ENCODE measurements at regions not wholly inside any gene's neighbourhood (a gene's known extent, or its start where the extent isn't known, plus 50 kb on each side); places are given as distances from the start of the nearest gene placed in this dataset.
A peak's percentile ranks its signal among the peaks of the same experiment; 100 is the strongest.

- no peak for DNase-seq
Observed at GRCh38 chr16:6250511-6250910, 1082.1 kb upstream of the RBFOX1 start.

GRCh38 chr16:6249863-6250262 is 1082.8 kb upstream of the RBFOX1 start:
- no peak for DNase-seq

GRCh38 chr16:6248199-6248598 is 1084.4 kb upstream of the RBFOX1 start:
- DNase-seq, result no peak

GRCh38 chr16:6247775-6248174 is 1084.9 kb upstream of the RBFOX1 start:
- DNase-seq, result no peak

- DNase-seq, result no peak
Observed at GRCh38 chr16:6247150-6247549, 1085.5 kb upstream of the RBFOX1 start.

- no peak for DNase-seq
Observed at GRCh38 chr16:6246266-6246665, 1086.4 kb upstream of the RBFOX1 start.

- DNase-seq, result no peak
Observed at GRCh38 chr16:6232056-6232455, 1100.6 kb upstream of the RBFOX1 start.

- DNase-seq, result no peak
Observed at GRCh38 chr16:6231398-6231797, 1101.2 kb upstream of the RBFOX1 start.

- DNase-seq, result peak; percentile 54
Observed at GRCh38 chr16:6229186-6229585, 1103.5 kb upstream of the RBFOX1 start.

GRCh38 chr16:6218855-6219254 is 1113.8 kb upstream of the RBFOX1 start:
- no peak for DNase-seq

- no peak for DNase-seq
Observed at GRCh38 chr16:6216836-6217235, 1115.8 kb upstream of the RBFOX1 start.

GRCh38 chr16:6211644-6212043 is 1114.0 kb upstream of the EEF2KMT start:
- no peak for DNase-seq

- DNase-seq, result no peak
Observed at GRCh38 chr16:6209355-6209930, 1111.8 kb upstream of the EEF2KMT start.

GRCh38 chr16:6207580-6207979 is 1110.0 kb upstream of the EEF2KMT start:
- no peak for DNase-seq

- DNase-seq, result no peak
Observed at GRCh38 chr16:6207124-6207523, 1109.5 kb upstream of the EEF2KMT start.

- DNase-seq, result no peak
Observed at GRCh38 chr16:6206080-6206479, 1108.5 kb upstream of the EEF2KMT start.

GRCh38 chr16:6204945-6205344 is 1107.3 kb upstream of the EEF2KMT start:
- no peak for DNase-seq

- no peak for DNase-seq
Observed at GRCh38 chr16:6200861-6201260, 1103.3 kb upstream of the EEF2KMT start.

- DNase-seq, result no peak
Observed at GRCh38 chr16:6200271-6200670, 1102.7 kb upstream of the EEF2KMT start.

GRCh38 chr16:6195966-6196365 is 1098.4 kb upstream of the EEF2KMT start:
- DNase-seq, result no peak

GRCh38 chr16:6193718-6194117 is 1096.1 kb upstream of the EEF2KMT start:
- DNase-seq, result no peak

- DNase-seq, result no peak
Observed at GRCh38 chr16:6192984-6193383, 1095.4 kb upstream of the EEF2KMT start.

GRCh38 chr16:6192532-6192931 is 1094.9 kb upstream of the EEF2KMT start:
- no peak for DNase-seq

- no peak for DNase-seq
Observed at GRCh38 chr16:6190776-6191175, 1093.2 kb upstream of the EEF2KMT start.

GRCh38 chr16:6189216-6189615 is 1091.6 kb upstream of the EEF2KMT start:
- DNase-seq, result no peak

Measured in NCI-H187 treated with DMSO at 0.1 percent for 48 hours (cell line).